NB4 (cell line): ENCODE measurements at regions not wholly inside any gene's neighbourhood (a gene's known extent, or its start where the extent isn't known, plus 50 kb on each side); places are given as distances from the start of the nearest gene placed in this dataset.

Experiments used
- MYC ChIP-seq: IDR thresholded peaks from 2 replicates; pipeline ENCODE4 v1.6.1; 2011; ENCODE audit warnings: low read depth, low read length
- POLR2A ChIP-seq: IDR thresholded peaks from 2 replicates; pipeline ENCODE4 v1.6.1; 2011; ENCODE audit warnings: mild to moderate bottlenecking; ENCODE audit not compliant: insufficient read length; ENCODE audit errors: extremely low read depth
- TF ChIP-seq, protein P1 (sequence below): IDR thresholded peaks from 2 replicates; pipeline ENCODE4 v1.6.1; 2011; ENCODE audit warnings: low read depth, low read length
- TF ChIP-seq, protein P2 (sequence below): IDR thresholded peaks from one replicate; pipeline ENCODE4 v1.5.1; 2012; ENCODE audit warnings: low read depth, low read length

DNA sequence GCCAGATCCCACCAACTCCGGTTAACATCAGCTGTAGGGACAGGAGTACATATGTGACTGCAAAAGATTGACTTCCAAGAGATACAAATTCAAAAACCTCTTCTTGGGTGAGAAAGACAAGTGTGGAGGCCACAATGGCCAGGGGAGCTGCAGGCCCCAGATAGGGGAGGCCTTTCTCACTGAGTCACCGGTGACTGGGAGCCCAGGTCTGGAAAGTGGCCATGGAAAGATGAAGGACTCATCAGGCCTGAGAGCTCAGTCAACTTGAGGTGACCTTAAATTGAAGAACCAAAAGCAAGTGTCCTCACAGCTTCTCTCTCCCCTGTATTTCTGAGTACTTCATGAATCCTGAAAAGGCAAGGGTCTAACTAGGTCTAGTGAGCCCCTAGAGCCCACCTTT lies 90.4 kb upstream of the CLPB start:
- TF ChIP-seq, protein P1, sequence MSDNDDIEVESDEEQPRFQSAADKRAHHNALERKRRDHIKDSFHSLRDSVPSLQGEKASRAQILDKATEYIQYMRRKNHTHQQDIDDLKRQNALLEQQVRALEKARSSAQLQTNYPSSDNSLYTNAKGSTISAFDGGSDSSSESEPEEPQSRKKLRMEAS: no peak
- TF ChIP-seq, protein P2, sequence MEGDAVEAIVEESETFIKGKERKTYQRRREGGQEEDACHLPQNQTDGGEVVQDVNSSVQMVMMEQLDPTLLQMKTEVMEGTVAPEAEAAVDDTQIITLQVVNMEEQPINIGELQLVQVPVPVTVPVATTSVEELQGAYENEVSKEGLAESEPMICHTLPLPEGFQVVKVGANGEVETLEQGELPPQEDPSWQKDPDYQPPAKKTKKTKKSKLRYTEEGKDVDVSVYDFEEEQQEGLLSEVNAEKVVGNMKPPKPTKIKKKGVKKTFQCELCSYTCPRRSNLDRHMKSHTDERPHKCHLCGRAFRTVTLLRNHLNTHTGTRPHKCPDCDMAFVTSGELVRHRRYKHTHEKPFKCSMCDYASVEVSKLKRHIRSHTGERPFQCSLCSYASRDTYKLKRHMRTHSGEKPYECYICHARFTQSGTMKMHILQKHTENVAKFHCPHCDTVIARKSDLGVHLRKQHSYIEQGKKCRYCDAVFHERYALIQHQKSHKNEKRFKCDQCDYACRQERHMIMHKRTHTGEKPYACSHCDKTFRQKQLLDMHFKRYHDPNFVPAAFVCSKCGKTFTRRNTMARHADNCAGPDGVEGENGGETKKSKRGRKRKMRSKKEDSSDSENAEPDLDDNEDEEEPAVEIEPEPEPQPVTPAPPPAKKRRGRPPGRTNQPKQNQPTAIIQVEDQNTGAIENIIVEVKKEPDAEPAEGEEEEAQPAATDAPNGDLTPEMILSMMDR: no peak
- TF ChIP-seq POLR2A (no peak), MYC (no peak)
